Lower lobe of right lung (tissue), 2 donors: ENCODE measurements at regions not wholly inside any gene's neighbourhood (a gene's known extent, or its start where the extent isn't known, plus 50 kb on each side); places are given as distances from the start of the nearest gene placed in this dataset.

Source experiments
- ATAC-seq, 2 donors: fragments of 200-7000 bp; cut with Tn5 transposase; one replicate each; pipeline ENCODE4 v1.9.1; 2020 to 2022; ENCODE audit warnings: mild to moderate bottlenecking in 2 of 2, moderate library complexity in 2 of 2
- DNase-seq: peaks from one replicate; pipeline ENCODE4 v3.0.0-alpha.2; 2020
- H3K27ac ChIP-seq: fragments of 200-600 bp; one replicate; pipeline ENCODE4 v1.8.0; 2022
- H3K27me3 ChIP-seq: fragments of 200-600 bp; one replicate; pipeline ENCODE4 v1.8.0; 2022; ENCODE audit warnings: low read depth
- H3K36me3 ChIP-seq: fragments of 200-600 bp; one replicate; pipeline ENCODE4 v1.8.0; 2022; ENCODE audit warnings: mild to moderate bottlenecking
- H3K4me1 ChIP-seq: fragments of 200-600 bp; one replicate; pipeline ENCODE4 v1.8.0; 2022
- H3K4me3 ChIP-seq: fragments of 200-600 bp; one replicate; pipeline ENCODE4 v1.8.0; 2022; ENCODE audit warnings: mild to moderate bottlenecking
- H3K9me3 ChIP-seq: fragments of 200-600 bp; one replicate; pipeline ENCODE4 v1.8.0; 2022
- intact Hi-C: fragments of 100-400 bp; cut with DNase I; formaldehyde crosslinking; loops from one replicate; pipeline ENCODE4 v1.11.0; 2022
- TF ChIP-seq, protein P1 (sequence below): fragments of 200-600 bp; IDR thresholded peaks from one replicate; pipeline ENCODE4 v1.8.0; 2022; ENCODE audit warnings: antibody characterized with exemption, mild to moderate bottlenecking
- donor health status: DM: no; HTN: yes; CAD: no; lungs with severe emphysema.

DNA sequence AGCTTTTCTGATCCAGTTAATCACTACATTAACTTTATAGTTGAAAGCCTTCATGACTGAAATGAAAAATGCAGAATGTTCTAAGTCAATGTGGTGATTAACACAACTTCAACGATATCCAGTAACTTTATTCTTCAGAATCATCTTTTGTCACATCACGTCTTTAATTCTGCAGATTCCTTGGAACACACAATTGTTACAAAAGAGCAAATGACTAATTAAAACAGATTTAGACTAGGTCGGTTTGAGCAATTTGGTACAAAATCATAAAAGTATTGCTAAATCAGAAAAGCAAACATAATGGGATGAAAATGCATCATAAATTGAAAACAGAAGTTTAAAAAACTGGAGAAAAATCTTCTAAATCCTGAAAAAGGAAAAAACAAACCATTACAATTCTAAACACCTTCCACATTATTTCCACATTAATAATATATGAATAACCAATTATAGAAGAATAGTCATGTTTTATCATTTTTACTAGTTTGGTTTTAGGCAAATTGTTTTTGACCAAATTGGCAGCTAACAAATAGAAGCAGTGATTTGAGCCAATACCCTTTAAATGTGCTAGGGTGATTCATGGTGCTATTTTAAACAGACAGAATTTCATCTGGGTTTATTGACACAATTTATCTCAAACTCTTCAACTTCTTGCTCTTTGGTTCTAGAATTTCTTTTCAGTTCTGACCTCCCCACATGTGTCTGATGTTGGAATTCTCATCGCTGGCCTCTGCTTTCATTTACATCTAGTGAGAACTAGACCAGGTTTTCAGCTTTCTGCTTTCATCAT lies 468.1 kb upstream of the PTBP2 start:
- TF ChIP-seq, protein P1, sequence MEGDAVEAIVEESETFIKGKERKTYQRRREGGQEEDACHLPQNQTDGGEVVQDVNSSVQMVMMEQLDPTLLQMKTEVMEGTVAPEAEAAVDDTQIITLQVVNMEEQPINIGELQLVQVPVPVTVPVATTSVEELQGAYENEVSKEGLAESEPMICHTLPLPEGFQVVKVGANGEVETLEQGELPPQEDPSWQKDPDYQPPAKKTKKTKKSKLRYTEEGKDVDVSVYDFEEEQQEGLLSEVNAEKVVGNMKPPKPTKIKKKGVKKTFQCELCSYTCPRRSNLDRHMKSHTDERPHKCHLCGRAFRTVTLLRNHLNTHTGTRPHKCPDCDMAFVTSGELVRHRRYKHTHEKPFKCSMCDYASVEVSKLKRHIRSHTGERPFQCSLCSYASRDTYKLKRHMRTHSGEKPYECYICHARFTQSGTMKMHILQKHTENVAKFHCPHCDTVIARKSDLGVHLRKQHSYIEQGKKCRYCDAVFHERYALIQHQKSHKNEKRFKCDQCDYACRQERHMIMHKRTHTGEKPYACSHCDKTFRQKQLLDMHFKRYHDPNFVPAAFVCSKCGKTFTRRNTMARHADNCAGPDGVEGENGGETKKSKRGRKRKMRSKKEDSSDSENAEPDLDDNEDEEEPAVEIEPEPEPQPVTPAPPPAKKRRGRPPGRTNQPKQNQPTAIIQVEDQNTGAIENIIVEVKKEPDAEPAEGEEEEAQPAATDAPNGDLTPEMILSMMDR, result no peak
- no peaks in the 10 kb centered on the region for H3K4me1 ChIP-seq
- ATAC-seq, result no peak
- H3K36me3 ChIP-seq, result no peaks in the 10 kb centered on the region
- H3K27ac ChIP-seq, result no peak overlapping the region
- intact Hi-C loops, result no loop called here
- no peaks in the 10 kb centered on the region for H3K9me3 ChIP-seq
- no peak for DNase-seq
- H3K27me3 ChIP-seq, result no peaks in the 10 kb centered on the region
- H3K4me3 ChIP-seq, result no peak overlapping the region

DNA sequence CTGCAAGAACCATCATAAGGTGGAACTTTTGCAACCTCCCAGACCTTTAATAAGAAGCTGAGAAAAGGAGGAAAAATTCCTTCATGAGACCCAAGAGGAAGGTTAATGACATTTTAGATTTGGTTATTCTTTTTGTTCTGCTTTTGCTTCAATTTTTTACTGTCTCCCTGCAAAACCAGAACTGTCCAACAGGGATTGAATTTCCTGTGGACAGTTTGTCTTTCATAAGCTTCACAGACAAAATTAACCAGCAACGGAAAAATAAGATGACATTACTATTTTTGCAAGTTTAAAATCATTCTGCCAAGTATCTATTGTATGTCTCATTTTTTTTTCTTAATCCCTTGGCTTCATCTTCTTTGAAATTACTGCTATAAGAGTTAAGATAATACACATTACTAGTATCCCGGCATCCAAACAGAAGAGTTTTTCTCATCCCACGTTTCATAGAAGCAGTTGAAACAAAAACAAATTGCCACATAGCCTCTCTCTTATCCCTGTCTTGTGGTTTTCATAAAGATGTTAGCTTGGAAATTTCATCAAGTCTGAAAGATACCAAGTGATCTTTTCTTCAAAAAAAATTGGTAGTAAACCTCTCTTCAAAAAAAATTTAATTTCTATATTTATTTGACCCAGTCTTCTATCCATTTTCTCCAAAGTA lies 465.3 kb upstream of the PTBP2 start:
- Histone ChIP-seq H3K27ac (no peak overlapping the region), H3K27me3 (no peaks in the 10 kb centered on the region), H3K9me3 (no peaks in the 10 kb centered on the region), H3K36me3 (no peaks in the 10 kb centered on the region), H3K4me3 (no peak overlapping the region), H3K4me1 (no peaks in the 10 kb centered on the region)
- DNase-seq, result no peak
- TF ChIP-seq, protein P1, result no peak
- intact Hi-C loops, result no loop called here
- ATAC-seq, result no peak

DNA sequence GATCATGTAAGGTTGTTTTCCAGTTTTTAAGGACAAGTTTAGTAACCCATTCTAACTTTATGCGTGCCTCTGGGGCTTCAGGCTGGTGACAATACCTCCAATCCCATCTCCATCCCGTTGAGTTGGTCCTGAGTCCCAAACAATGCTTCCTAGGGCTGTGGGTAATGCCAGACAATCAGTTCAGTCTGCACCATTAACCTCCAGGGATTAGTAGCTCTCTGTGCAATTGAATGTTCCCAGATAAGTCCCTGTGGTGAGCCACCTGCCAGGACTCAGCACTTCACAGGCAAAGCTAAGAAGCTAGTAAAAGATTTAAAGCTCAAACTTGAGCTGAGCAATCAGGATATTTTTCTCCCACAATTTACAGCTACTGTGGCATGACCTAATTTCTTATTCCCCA lies 462.2 kb upstream of the PTBP2 start:
- DNase-seq, result no peak
- no peak overlapping the region for H3K4me3 ChIP-seq
- H3K9me3 ChIP-seq, result no peaks in the 10 kb centered on the region
- intact Hi-C loops, result no loop called here
- no peaks in the 10 kb centered on the region for H3K4me1 ChIP-seq
- no peaks in the 10 kb centered on the region for H3K36me3 ChIP-seq
- TF ChIP-seq, protein P1, result no peak
- H3K27ac ChIP-seq, result no peak overlapping the region
- H3K27me3 ChIP-seq, result no peaks in the 10 kb centered on the region
- no peak for ATAC-seq

DNA sequence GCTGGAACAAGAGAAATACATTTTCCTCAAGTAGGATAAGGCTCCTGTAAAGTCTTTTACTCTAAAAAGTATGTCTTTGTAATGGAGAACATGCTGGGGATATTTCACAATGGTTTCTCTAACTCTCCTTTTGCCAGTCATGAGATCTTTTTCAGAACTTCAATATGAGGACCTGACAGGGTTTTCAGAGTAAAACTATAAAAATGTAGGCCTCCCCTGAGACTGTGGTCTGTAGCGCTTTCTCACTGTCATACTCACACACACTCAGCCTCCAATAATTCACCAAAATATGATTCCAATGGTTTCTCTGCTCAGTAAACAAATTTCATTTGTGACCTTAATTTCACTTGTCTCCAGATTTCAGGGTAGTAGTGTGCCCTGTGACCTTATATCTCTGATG lies 440.1 kb upstream of the PTBP2 start:
- ATAC-seq (no peak), DNase-seq (no peak)
- intact Hi-C loops, result no loop called here
- Histone ChIP-seq H3K27ac (no peak overlapping the region), H3K4me1 (no peaks in the 10 kb centered on the region), H3K9me3 (no peaks in the 10 kb centered on the region), H3K27me3 (no peaks in the 10 kb centered on the region), H3K36me3 (no peaks in the 10 kb centered on the region), H3K4me3 (no peak overlapping the region)
- TF ChIP-seq, protein P1, result no peak

DNA sequence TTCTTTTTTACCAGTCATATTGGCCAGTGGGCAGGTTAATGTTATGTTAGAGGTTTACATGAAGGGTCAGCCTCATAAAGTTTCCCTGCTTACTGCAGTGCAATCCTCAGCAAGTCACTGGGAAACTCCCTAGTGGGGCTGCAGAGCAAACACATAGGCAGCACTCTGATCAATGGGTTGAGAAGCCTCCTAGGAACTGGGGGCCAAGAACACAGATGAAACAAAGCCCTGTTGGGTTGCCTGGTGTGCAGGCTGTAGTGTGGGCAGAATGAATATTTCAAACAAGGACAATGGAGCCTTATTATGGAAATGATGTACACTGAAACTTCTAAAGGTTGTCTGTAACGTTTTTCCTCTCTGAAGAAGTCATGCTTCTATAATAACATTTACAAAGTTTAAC lies 431.6 kb upstream of the PTBP2 start:
- no peaks in the 10 kb centered on the region for H3K9me3 ChIP-seq
- TF ChIP-seq, protein P1, result no peak
- H3K4me3 ChIP-seq, result no peak overlapping the region
- no peaks in the 10 kb centered on the region for H3K27me3 ChIP-seq
- no peak for DNase-seq
- H3K4me1 ChIP-seq, result no peaks in the 10 kb centered on the region
- intact Hi-C loops, result no loop called here
- ATAC-seq, result no peak
- H3K36me3 ChIP-seq, result no peaks in the 10 kb centered on the region
- no peak overlapping the region for H3K27ac ChIP-seq
